B cell (primary cell): ENCODE measurements at regions not wholly inside any gene's neighbourhood (a gene's known extent, or its start where the extent isn't known, plus 50 kb on each side); places are given as distances from the start of the nearest gene placed in this dataset.
A peak's percentile ranks its signal among the peaks of the same experiment; 100 is the strongest.

Experiments used
- ATAC-seq: fragments of 200-7000 bp; cut with Tn5 transposase; one replicate; pipeline ENCODE4 v1.10.0; 2021; ENCODE audit warnings: low read depth, mild to moderate bottlenecking, moderate number of reproducible peaks, moderate library complexity
- CTCF ChIA-PET: fragments of 350-600 bp; sonication (Branson Sonifier 250); formaldehyde crosslinking; loops from one replicate; lab custom pipeline; 2021; ENCODE audit warnings: antibody characterized with exemption, inconsistent platforms; lab: Charles Lee
- POLR2A ChIA-PET: fragments of 350-600 bp; sonication (Branson Sonifier 250); formaldehyde crosslinking; loops from one replicate; lab custom pipeline; 2021; ENCODE audit warnings: antibody characterized with exemption; lab: Charles Lee
- DNase-seq: peaks from one replicate; pipeline ENCODE4 v3.0.0; 2013
- H2AFZ ChIP-seq: 2 replicates; pipeline ENCODE4 v1.6.1; 2012; ENCODE audit warnings: mild to moderate bottlenecking, low read depth, low read length; ENCODE audit not compliant: insufficient read depth, poor library complexity, severe bottlenecking
- H3K27ac ChIP-seq, 2 donors: 1 replicate in 1 of 2; 2 replicates in 1 of 2; pipeline ENCODE4 v1.5.1; 2012 to 2013; ENCODE audit warnings: low read length in 2 of 2, mild to moderate bottlenecking in 2 of 2, moderate library complexity in 1 of 2
- H3K27me3 ChIP-seq, 4 experiments: fragments of 200-600 bp in 1 of 4; sonication (generic) in 1 of 4; replicated peaks in 1 of 4; 1 replicate in 2 of 4; 2 replicates in 2 of 4; pipeline versions ENCODE4 v1.6.1 to v1.7.0; 2013 to 2016; ENCODE audit warnings: low read length in 3 of 4, mild to moderate bottlenecking in 2 of 4, mixed read lengths in 1 of 4, moderate library complexity in 1 of 4; ENCODE audit not compliant: insufficient read depth in 4 of 4, control insufficient read depth in 3 of 4; ENCODE audit errors: control extremely low read depth in 1 of 4
- H3K36me3 ChIP-seq, 2 experiments: replicated peaks in 1 of 2; 1 replicate in 1 of 2; 2 replicates in 1 of 2; pipeline versions ENCODE4 v1.6.1 to v1.7.1; 2013; ENCODE audit warnings: low read length in 1 of 2; ENCODE audit not compliant: insufficient read depth in 2 of 2, control insufficient read depth in 1 of 2; ENCODE audit errors: control extremely low read depth in 1 of 2, extremely low read depth in 1 of 2
- H3K4me1 ChIP-seq, 2 donors: fragments of 200-600 bp in 1 of 2; sonication (generic) in 1 of 2; 1 replicate in 1 of 2; 2 replicates in 1 of 2; pipeline versions ENCODE4 v1.5.1 to v1.6.1; 2013 to 2017; ENCODE audit warnings: low read length in 2 of 2; ENCODE audit not compliant: control insufficient read depth in 2 of 2, insufficient read depth in 2 of 2
- H3K4me2 ChIP-seq: replicated peaks from 2 replicates; pipeline ENCODE3; 2012; ENCODE audit warnings: mild to moderate bottlenecking, low read depth, low read length; ENCODE audit not compliant: poor library complexity, severe bottlenecking
- H3K4me3 ChIP-seq, 5 experiments: fragments of 200-600 bp in 1 of 5; sonication (generic) in 1 of 5; 1 replicate in 3 of 5; 2 replicates in 2 of 5; pipeline versions ENCODE4 v1.5.1 to v1.7.0; 2011 to 2016; ENCODE audit warnings: low read length in 4 of 5, mild to moderate bottlenecking in 4 of 5, low read depth in 2 of 5, control low read depth in 1 of 5, moderate library complexity in 1 of 5; ENCODE audit not compliant: insufficient read depth in 1 of 5; ENCODE audit errors: control extremely low read depth in 1 of 5, extremely low read depth in 1 of 5
- H3K79me2 ChIP-seq: fragments of 200-600 bp; sonication (generic); one replicate; pipeline ENCODE4 v1.6.0; 2016; ENCODE audit warnings: low read length; ENCODE audit not compliant: control insufficient read depth, insufficient read depth
- H3K9ac ChIP-seq: fragments of 200-600 bp; sonication (generic); 2 replicates; pipeline ENCODE4 v1.6.1; 2017; ENCODE audit warnings: mild to moderate bottlenecking, low read length, moderate library complexity
- H3K9me3 ChIP-seq, 3 donors: one replicate each; pipeline versions ENCODE4 v1.6.1 to v1.7.1; 2013; ENCODE audit warnings: low read length in 2 of 3; ENCODE audit not compliant: control insufficient read depth in 2 of 3, insufficient read depth in 1 of 3; ENCODE audit errors: control extremely low read depth in 1 of 3
- H4K20me1 ChIP-seq: 2 replicates; pipeline ENCODE4 v1.6.0; 2012; ENCODE audit warnings: mild to moderate bottlenecking, low read length; ENCODE audit not compliant: insufficient read depth, control insufficient read depth, poor library complexity, severe bottlenecking
- H3K27ac Mint-ChIP-seq: one replicate; pipeline ENCODE4 v1.8.0; 2021; ENCODE audit warnings: mixed read lengths
- H3K27me3 Mint-ChIP-seq: one replicate; pipeline ENCODE4 v1.8.0; 2021; ENCODE audit warnings: mixed read lengths
- H3K4me1 Mint-ChIP-seq: one replicate; pipeline ENCODE4 v1.8.0; 2021; ENCODE audit warnings: mixed read lengths
- H3K4me3 Mint-ChIP-seq: one replicate; pipeline ENCODE4 v1.8.0; 2021; ENCODE audit warnings: mixed read lengths
- H3K9me3 Mint-ChIP-seq: one replicate; pipeline ENCODE4 v1.8.0; 2022; ENCODE audit warnings: mixed read lengths; ENCODE audit not compliant: insufficient read depth
- CTCF ChIP-seq: fragments of 200-600 bp; IDR thresholded peaks from one replicate; pipeline ENCODE4 v1.8.0; 2022; ENCODE audit warnings: antibody characterized with exemption, mild to moderate bottlenecking
- EZH2 ChIP-seq: IDR thresholded peaks from 2 replicates; pipeline ENCODE4 v1.6.1; 2012; ENCODE audit warnings: borderline replicate concordance, low read depth, mild to moderate bottlenecking, moderate library complexity, low read length; ENCODE audit not compliant: insufficient read depth, poor library complexity, severe bottlenecking
- WGBS: methylation state at CpG from one replicate; pipeline ENCODE4 v1.1.5; 2013; ENCODE audit warnings: missing lambda C conversion rate; ENCODE audit not compliant: insufficient coverage; 5-methylcytosine and 5-hydroxymethylcytosine counted together
- intact Hi-C: fragments of 100-400 bp; cut with micrococcal nuclease; formaldehyde crosslinking; loops from one replicate; pipeline ENCODE4 v1.10.0; 2022

- peaks cover 0 to 3% (median 0%) of the 10 kb centered on the region in 3 donors for H3K9me3 ChIP-seq
- peak overlapping the region; percentile 75 for H3K27ac Mint-ChIP-seq
- no peak overlapping the region for H3K9ac ChIP-seq
- no peaks in the 10 kb centered on the region for H3K9me3 Mint-ChIP-seq
- ChIA-PET CTCF (interaction anchor here (1.8 to 2.1 kb wide), 3 partner anchors 10 to 117 kb away, joined by 4 to 6 read pairs (median 5); partner anchors contain the start of gene FUT8), POLR2A (interaction anchor here (0.5 to 0.6 kb wide), 3 partner anchors 22 to 147 kb away, joined by 3 to 5 read pairs (median 4); no protein-coding TSS in a partner anchor)
- TF ChIP-seq CTCF = no peak
- no peak for TF ChIP-seq EZH2
- no peak overlapping the region for H3K4me3 Mint-ChIP-seq
- no peaks in the 10 kb centered on the region for H3K27me3 Mint-ChIP-seq
- H3K36me3 ChIP-seq = peaks cover 0 to 5% of the 10 kb centered on the region in 2 experiments
- peak overlapping the region in 1 of 2 donors; percentile 7 for H3K27ac ChIP-seq
- H3K4me3 ChIP-seq = no peak overlapping the region
- no peak for ATAC-seq
- DNase-seq = no peak
- peaks cover 32 to 58% of the 10 kb centered on the region in 2 donors for H3K4me1 ChIP-seq
- H2AFZ ChIP-seq = no peak overlapping the region
- peaks cover 51% of the 10 kb centered on the region for H3K4me1 Mint-ChIP-seq
- no peak overlapping the region for H3K4me2 ChIP-seq
- peaks cover 39% of the 10 kb centered on the region for H3K79me2 ChIP-seq
- H4K20me1 ChIP-seq = no peaks in the 10 kb centered on the region
- intact Hi-C loops = no loop called here
- H3K27me3 ChIP-seq = no peaks in the 10 kb centered on the region
Observed at GRCh38 chr14:65296402-65296801, 116.1 kb upstream of the FUT8 start.

- no peaks in the 10 kb centered on the region for H3K27me3 Mint-ChIP-seq
- intact Hi-C loops = no loop called here
- peak overlapping the region; percentile 75 for H3K27ac Mint-ChIP-seq
- H3K4me3 Mint-ChIP-seq = no peak overlapping the region
- peaks cover 34% of the 10 kb centered on the region for H3K79me2 ChIP-seq
- H3K27me3 ChIP-seq = no peaks in the 10 kb centered on the region
- H3K9me3 Mint-ChIP-seq = no peaks in the 10 kb centered on the region
- H3K27ac ChIP-seq = peak overlapping the region in 1 of 2 donors; percentile 7
- H3K4me2 ChIP-seq = no peak overlapping the region
- H3K9me3 ChIP-seq = no peaks in the 10 kb centered on the region
- H3K4me1 Mint-ChIP-seq = peaks cover 50% of the 10 kb centered on the region
- POLR2A ChIA-PET = interaction anchor here (0.6 to 1.2 kb wide), 2 partner anchors 91 to 115 kb away, joined by 3 to 4 read pairs; no protein-coding TSS in a partner anchor
- H2AFZ ChIP-seq = no peak overlapping the region
- ATAC-seq = no peak
- H3K9ac ChIP-seq = no peak overlapping the region
- H3K36me3 ChIP-seq = peaks cover 0 to 5% of the 10 kb centered on the region in 2 experiments
- H3K4me1 ChIP-seq = peaks cover 31 to 58% of the 10 kb centered on the region in 2 donors
- H4K20me1 ChIP-seq = no peaks in the 10 kb centered on the region
- 71% methylated on average over 1 of the region's 4 CpGs for WGBS
- no peak overlapping the region for H3K4me3 ChIP-seq
- no peak for DNase-seq
- CTCF ChIA-PET = interaction anchor here (1.5 to 2.1 kb wide), 3 partner anchors 8 to 115 kb away, joined by 3 to 8 read pairs (median 6); partner anchors contain the start of gene FUT8
- TF ChIP-seq CTCF (no peak), EZH2 (no peak)
Observed at GRCh38 chr14:65296876-65297275, 115.7 kb upstream of the FUT8 start.
